ENCODE measurements at regions not wholly inside any gene's neighbourhood (a gene's known extent, or its start where the extent isn't known, plus 50 kb on each side); places are given as distances from the start of the nearest gene placed in this dataset.

DNA sequence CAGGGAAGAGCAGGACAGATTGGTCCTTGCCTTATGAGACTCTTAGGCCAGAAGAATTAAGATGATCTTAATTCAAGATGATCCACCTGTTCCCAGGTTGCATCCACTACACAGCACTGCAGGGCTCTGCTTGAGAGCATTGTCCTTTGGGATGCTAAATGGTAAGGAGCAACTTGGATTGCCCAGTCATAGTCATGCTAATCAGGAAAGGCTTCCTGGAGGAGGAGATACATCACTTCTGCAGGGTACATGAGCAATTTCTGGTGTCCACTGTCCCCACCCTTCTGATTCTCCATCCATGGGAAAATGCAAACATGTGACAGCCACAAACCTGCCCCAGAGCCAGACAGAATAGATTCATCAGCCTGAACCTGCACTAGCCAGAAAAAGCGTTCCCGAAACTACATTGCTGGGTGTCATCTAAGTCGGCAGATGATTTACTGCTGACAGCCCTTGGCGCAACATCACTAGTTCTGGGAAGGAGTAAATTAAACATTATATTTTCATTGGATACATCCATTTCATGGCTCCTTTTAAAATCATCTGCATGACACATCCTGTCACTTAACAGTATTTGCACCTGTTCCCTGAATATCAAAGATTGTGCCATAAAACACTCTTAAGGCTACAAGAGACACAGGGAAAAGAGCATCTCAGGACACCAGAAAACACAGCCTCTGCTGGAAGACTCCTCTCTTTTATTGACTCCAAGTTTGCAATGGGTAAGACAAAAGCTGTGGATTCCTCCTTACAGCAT lies 282.2 kb downstream of the MAF start:
- no peak overlapping the region for H3K4me3 ChIP-seq (ENCODE audit: low read length)
- DNase-seq (ENCODE audit: low read depth, low spot score): no peak

GRCh38 chr16:79317521-79317920 lies 283.0 kb downstream of the MAF start:
- DNase-seq (ENCODE audit: low read depth, low spot score): no peak
- H3K4me3 ChIP-seq (ENCODE audit: low read length): no peak overlapping the region

GRCh38 chr16:79317026-79317425 lies 283.5 kb downstream of the MAF start:
- H3K4me3 ChIP-seq (ENCODE audit: low read length): no peak overlapping the region
- DNase-seq (ENCODE audit: low read depth, low spot score): no peak

- no peak overlapping the region for H3K4me3 ChIP-seq (ENCODE audit: low read length)
- DNase-seq (ENCODE audit: low read depth, low spot score): no peak
Observed at GRCh38 chr16:79316004-79316458, 284.5 kb downstream of the MAF start.

DNA sequence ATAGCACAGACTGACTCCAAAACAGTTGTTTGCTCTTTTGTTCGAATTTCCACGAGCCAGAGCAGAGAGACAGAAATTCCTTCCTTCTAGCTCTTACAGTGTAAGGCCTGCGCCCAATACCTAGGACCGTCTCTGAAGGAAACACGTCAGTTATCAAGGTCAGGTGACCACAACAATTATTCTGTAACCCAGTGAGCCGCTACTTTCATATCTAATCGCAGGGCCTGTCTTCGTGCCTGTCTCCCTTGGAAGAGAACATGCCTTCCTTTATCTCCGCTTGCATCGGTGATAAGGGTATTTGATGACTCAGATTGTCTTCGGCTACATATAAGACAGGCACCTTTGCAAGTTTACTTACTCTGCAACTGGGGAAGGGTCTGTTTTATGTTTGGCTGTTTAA lies 288.0 kb downstream of the MAF start:
- H3K4me3 ChIP-seq (ENCODE audit: low read length): no peak overlapping the region
- no peak for DNase-seq (ENCODE audit: low read depth, low spot score)

DNA sequence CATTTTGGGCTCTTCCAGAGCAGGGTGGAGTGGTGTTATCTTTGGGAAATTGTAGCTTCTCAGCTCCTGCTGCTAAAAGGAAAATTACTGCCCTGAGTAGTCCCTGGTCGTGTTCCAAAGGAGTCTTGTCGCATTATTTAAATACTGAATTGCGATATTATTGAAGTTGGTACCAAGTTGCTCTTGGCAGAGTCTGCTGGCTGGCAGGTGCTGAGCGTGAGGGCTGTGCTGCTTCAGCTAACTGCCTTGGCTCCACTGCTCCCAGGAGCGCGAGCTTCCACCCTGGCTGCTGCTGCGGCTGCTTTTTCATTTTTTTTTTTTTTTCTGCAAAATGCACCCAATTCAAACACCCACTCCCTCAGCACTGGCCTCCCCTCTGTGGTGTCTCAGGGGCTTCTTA lies 289.8 kb downstream of the MAF start:
- no peak for DNase-seq (ENCODE audit: low read depth, low spot score)
- H3K4me3 ChIP-seq (ENCODE audit: low read length): no peak overlapping the region

- H3K4me3 ChIP-seq (ENCODE audit: low read length): no peak overlapping the region
- DNase-seq (ENCODE audit: low read depth, low spot score): no peak
Observed at GRCh38 chr16:79309606-79310005, 290.9 kb downstream of the MAF start.

DNA sequence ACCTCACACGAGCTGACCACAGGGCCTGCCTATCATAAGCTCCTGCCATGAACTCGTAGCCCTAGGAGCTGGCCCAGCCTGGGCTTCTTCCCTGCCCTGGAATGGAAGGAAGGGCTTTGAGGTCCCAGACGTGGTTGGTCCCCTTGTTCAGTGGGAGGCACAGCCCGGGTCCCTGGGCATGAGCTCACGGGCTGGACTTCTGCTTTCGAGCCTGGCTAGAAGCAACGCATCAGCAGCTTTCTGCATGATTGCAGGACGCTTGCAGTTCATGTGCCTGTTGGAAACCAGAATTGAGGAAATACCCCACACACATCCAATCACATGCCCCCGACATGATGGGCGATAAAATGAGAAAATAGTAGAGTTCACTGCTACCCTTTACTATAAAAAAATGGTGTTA lies 293.3 kb downstream of the MAF start:
- H3K4me3 ChIP-seq (ENCODE audit: low read length): no peak overlapping the region
- DNase-seq (ENCODE audit: low read depth, low spot score): no peak

DNA sequence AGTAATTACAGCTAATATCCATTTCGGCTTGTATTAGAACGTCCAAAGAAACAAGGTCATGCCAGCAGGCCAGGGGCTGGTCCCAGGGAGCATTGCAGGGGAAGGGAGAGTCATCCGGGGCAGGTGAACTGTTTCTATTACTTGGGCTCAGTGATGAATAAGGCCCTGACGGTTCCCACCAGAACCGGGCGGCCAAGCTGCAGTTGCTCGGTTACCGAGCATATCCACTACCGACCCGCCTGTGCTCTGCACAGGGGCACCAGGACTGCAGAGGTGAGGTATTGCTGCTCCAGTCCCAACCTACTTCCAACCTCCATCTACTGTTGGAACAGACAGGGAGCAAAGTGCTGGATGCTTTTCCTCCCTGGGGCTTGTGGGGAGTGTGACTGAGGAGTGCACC lies 295.5 kb downstream of the MAF start:
- no peak for DNase-seq (ENCODE audit: low read depth, low spot score)
- H3K4me3 ChIP-seq (ENCODE audit: low read length): no peak overlapping the region

DNA sequence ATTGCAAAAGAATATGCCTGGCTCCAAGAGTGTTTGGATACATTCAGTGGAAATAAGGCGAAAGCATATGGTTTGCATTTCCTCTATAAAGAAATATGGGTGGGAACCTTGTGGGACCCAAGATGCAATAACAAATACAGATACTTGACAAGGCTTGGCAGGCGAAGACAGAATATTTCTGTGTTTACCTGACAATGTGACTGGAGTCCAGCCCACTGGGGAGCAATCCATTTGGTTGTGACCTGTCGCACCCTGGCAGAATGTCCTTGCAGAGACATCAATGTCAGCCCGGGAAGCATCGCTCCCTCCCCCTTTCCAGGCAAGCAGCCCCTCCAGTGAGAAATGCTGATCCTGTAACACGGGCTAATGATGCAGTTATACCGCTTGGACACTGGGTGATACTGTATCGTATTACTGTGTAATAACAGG lies 296.6 kb downstream of the MAF start:
- no peak for DNase-seq (ENCODE audit: low read depth, low spot score)
- H3K4me3 ChIP-seq (ENCODE audit: low read length): no peak overlapping the region

- H3K4me3 ChIP-seq (ENCODE audit: low read length): no peak overlapping the region
- DNase-seq (ENCODE audit: low read depth, low spot score): no peak
Observed at GRCh38 chr16:79303206-79303605, 297.3 kb downstream of the MAF start.

- DNase-seq (ENCODE audit: low read depth, low spot score): no peak
- H3K4me3 ChIP-seq (ENCODE audit: low read length): no peak overlapping the region
Observed at GRCh38 chr16:79302731-79303130, 297.8 kb downstream of the MAF start.

GRCh38 chr16:79301051-79301450 lies 299.5 kb downstream of the MAF start:
- no peak overlapping the region for H3K4me3 ChIP-seq (ENCODE audit: low read length)
- no peak for DNase-seq (ENCODE audit: low read depth, low spot score)

GRCh38 chr16:79298894-79299799 lies 301.4 kb downstream of the MAF start:
- no peak overlapping the region for H3K4me3 ChIP-seq (ENCODE audit: low read length)
- no peak for DNase-seq (ENCODE audit: low read depth, low spot score)

DNA sequence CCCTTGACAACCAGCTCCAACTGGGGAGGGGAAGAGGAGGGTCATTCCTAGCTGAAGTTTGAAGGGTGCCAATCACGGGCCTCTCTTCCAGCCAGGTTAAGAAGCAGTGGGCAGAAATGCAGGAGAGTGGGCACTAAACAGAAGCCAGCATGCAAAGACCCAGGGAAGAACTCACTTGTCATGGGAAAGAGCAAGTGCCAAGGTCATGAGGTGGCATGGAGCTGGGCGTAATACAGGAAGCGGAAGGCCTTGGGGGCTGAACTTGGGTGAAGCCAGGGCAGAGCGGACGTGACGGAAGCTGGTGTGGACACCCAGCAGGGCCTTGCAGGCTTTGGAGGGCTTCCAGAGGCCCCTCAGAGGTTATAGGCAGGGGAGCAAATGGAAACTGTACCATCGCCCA lies 302.1 kb downstream of the MAF start:
- no peak for DNase-seq (ENCODE audit: low read depth, low spot score)
- H3K4me3 ChIP-seq (ENCODE audit: low read length): no peak overlapping the region

DNA sequence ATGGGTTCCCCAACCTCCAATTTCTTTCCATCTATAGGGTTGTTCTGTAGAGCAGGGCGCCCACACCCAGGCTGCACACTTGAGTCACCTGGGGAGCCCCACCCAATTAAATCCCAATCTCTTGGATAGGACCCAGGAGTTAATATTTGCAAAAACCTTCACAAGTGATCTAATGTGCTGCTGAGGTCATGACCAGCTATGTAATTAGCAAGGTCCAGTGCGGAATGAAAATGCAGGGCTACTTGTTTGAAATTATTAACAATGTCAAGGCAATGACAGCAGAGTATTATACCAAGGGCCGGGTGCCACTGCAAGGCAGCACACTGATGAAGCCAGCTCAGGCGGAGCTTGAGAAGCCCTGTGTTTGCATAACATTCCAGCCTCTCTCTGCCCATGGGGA lies 302.7 kb downstream of the MAF start:
- H3K4me3 ChIP-seq (ENCODE audit: low read length): no peak overlapping the region
- DNase-seq (ENCODE audit: low read depth, low spot score): no peak

DNA sequence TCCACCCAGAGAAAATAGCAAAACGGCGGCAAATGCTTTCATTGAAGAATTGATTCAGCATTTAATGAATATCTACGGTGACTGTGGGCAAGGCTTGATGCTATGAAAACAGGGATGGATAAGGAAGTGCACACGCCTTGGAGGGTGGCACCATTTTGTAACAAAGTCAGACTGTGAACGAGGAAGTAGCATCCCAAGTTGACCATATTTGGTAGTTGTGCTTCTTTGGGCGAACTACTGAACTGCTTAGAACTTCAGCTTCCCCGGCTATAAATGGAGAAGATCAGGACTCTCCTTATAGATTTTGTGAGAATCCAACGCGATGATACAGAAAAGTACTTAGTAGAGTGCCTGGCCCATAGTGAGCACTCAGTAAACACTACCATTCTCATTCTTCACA lies 303.2 kb downstream of the MAF start:
- no peak overlapping the region for H3K4me3 ChIP-seq (ENCODE audit: low read length)
- no peak for DNase-seq (ENCODE audit: low read depth, low spot score)

DNA sequence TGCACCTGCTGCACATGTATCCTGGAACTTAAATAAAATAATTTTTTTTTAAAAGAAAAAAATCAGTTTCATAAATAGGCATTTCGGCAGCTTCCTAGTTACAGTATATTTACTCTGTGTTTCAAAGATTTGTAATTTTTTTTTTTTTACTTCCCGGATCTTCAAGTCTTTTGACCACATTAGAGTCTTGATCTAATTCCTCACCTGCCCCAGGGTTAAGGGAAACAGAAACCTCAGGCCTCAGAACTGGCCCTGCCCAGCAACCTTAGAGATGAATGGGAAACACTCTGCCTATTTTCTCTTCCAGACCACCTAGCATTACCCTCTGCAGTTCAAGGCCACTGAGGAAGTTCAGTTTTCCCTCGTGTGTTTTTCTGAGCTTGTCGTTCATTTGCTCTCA lies 304.0 kb downstream of the MAF start:
- no peak overlapping the region for H3K4me3 ChIP-seq (ENCODE audit: low read length)
- no peak for DNase-seq (ENCODE audit: low read depth, low spot score)

DNA sequence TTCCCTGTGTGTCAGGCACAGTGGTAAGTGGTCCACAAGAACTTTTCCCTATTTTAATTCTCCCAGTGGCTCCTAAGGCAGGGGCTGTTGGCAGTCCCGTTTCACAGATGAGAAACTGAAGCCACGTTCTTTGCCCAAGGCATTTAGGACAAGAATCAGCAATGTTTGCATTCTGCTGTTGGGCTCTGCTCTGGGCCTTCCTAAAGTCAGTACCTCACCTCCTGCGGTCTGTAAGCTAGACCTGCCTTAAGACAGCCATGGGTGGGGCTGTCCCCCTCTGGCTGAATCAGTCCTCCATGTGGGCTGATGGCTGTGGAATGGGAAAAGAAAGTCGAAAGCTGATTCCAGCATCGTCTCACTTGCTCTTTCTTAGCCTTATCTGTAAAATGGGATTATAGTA lies 304.8 kb downstream of the MAF start:
- H3K4me3 ChIP-seq (ENCODE audit: low read length): no peak overlapping the region
- no peak for DNase-seq (ENCODE audit: low read depth, low spot score)

GRCh38 chr16:79295162-79295561 lies 305.4 kb downstream of the MAF start:
- DNase-seq (ENCODE audit: low read depth, low spot score): no peak
- no peak overlapping the region for H3K4me3 ChIP-seq (ENCODE audit: low read length)
